ENCODE measurements at regions not wholly inside any gene's neighbourhood (a gene's known extent, or its start where the extent isn't known, plus 50 kb on each side); places are given as distances from the start of the nearest gene placed in this dataset.
"Not testable (repeated sequence)": the region's sequence is repeated elsewhere in the genome, so short reads cannot be mapped to it uniquely, and the experiment has no call there.

DNA sequence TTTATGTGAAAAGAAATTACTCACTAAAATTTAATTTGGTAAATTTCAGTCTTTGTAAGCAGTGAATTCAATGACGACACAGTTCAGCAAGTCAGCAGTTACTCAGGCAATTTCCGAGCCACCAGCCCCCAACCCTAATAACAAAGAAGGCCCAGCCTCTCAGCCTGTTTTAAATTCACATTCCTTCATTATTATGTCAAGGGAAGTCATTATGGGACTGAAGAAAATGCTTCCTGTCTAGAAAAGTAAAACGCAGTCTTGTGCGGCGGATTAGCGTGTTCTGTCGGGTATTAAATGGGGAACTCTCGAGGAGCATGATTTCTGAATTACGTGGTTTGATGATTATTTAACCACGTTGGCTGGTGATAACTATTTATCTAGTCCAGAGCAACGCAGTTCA lies 177.6 kb downstream of the AIPL1 start:
- Mint-ChIP-seq H3K4me3 (peak overlapping the region; percentile 36), H3K27me3 (ENCODE audit: low read depth) (peaks cover 3% of the 10 kb centered on the region; the same call in 1 of the 2 replicates), H3K4me1 (peaks cover 61% of the 10 kb centered on the region), H3K9me3 (no peaks in the 10 kb centered on the region), H3K36me3 (no peaks in the 10 kb centered on the region), H3K27ac (peak overlapping the region; percentile 97)
- no peak for DNase-seq (ENCODE audit: low spot score)
- TF ChIP-seq AFF4 (CRISPR knock-in tag; IDR thresholded peaks at IDR 0.05; ENCODE audit: borderline replicate concordance): no peak
- TF ChIP-seq, protein P1, sequence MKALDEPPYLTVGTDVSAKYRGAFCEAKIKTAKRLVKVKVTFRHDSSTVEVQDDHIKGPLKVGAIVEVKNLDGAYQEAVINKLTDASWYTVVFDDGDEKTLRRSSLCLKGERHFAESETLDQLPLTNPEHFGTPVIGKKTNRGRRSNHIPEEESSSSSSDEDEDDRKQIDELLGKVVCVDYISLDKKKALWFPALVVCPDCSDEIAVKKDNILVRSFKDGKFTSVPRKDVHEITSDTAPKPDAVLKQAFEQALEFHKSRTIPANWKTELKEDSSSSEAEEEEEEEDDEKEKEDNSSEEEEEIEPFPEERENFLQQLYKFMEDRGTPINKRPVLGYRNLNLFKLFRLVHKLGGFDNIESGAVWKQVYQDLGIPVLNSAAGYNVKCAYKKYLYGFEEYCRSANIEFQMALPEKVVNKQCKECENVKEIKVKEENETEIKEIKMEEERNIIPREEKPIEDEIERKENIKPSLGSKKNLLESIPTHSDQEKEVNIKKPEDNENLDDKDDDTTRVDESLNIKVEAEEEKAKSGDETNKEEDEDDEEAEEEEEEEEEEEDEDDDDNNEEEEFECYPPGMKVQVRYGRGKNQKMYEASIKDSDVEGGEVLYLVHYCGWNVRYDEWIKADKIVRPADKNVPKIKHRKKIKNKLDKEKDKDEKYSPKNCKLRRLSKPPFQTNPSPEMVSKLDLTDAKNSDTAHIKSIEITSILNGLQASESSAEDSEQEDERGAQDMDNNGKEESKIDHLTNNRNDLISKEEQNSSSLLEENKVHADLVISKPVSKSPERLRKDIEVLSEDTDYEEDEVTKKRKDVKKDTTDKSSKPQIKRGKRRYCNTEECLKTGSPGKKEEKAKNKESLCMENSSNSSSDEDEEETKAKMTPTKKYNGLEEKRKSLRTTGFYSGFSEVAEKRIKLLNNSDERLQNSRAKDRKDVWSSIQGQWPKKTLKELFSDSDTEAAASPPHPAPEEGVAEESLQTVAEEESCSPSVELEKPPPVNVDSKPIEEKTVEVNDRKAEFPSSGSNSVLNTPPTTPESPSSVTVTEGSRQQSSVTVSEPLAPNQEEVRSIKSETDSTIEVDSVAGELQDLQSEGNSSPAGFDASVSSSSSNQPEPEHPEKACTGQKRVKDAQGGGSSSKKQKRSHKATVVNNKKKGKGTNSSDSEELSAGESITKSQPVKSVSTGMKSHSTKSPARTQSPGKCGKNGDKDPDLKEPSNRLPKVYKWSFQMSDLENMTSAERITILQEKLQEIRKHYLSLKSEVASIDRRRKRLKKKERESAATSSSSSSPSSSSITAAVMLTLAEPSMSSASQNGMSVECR (CRISPR knock-in tag; IDR thresholded peaks at IDR 0.05; ENCODE audit: borderline replicate concordance): no peak
- no peak for TF ChIP-seq CTCF (IDR thresholded peaks at IDR 0.05)
- ChIA-PET POLR2A (interaction anchor here (1.3 kb wide), 1 partner anchor 19 kb away, joined by 3 read pairs; no protein-coding TSS in a partner anchor), CTCF (interaction anchor here (0.7 to 1.3 kb wide), 3 partner anchors 11 to 456 kb away, joined by 3 to 4 read pairs (median 3); no protein-coding TSS in a partner anchor)
- peak; percentile 41 for ATAC-seq

DNA sequence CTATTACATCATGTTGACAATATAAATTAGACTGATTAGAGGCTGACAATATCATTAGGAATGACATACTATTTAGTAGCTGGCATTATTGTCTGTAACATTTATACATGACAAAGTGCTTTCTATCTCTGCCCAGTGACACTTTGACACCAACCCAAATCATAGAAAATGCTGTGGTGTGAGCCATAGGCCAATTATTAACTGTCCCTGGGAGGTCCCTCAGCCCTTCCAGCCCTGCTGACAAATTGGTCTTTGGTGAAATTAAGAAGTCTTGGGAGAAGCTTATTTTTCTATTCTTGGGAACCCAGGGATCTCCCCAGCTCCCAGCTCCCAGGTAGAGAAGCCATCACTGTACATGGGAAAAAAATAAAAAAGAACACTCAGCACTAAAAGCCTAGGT lies 179.6 kb downstream of the AIPL1 start:
- Mint-ChIP-seq H3K4me1 (peaks cover 43% of the 10 kb centered on the region), H3K27me3 (ENCODE audit: low read depth) (no peaks in the 10 kb centered on the region), H3K36me3 (no peaks in the 10 kb centered on the region), H3K9me3 (no peaks in the 10 kb centered on the region), H3K27ac (no peak overlapping the region), H3K4me3 (no peak overlapping the region)
- TF ChIP-seq, protein P2, sequence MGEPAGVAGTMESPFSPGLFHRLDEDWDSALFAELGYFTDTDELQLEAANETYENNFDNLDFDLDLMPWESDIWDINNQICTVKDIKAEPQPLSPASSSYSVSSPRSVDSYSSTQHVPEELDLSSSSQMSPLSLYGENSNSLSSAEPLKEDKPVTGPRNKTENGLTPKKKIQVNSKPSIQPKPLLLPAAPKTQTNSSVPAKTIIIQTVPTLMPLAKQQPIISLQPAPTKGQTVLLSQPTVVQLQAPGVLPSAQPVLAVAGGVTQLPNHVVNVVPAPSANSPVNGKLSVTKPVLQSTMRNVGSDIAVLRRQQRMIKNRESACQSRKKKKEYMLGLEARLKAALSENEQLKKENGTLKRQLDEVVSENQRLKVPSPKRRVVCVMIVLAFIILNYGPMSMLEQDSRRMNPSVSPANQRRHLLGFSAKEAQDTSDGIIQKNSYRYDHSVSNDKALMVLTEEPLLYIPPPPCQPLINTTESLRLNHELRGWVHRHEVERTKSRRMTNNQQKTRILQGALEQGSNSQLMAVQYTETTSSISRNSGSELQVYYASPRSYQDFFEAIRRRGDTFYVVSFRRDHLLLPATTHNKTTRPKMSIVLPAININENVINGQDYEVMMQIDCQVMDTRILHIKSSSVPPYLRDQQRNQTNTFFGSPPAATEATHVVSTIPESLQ (CRISPR knock-in tag; IDR thresholded peaks at IDR 0.05): no peak
- DNase-seq (ENCODE audit: low spot score): no peak
- CTCF ChIA-PET: interaction anchor here (0.6 kb wide), 1 partner anchor 41 kb away, joined by 3 read pairs; no protein-coding TSS in a partner anchor
- no peak for ATAC-seq
- POLR2A ChIA-PET: no interaction called here

- H3K4me1 Mint-ChIP-seq: peaks cover 34% of the 10 kb centered on the region
- H3K9me3 Mint-ChIP-seq: no peaks in the 10 kb centered on the region
- ChIA-PET CTCF (no interaction called here), POLR2A (no interaction called here)
- no peaks in the 10 kb centered on the region for H3K27me3 Mint-ChIP-seq (ENCODE audit: low read depth)
- TF ChIP-seq, protein P3, sequence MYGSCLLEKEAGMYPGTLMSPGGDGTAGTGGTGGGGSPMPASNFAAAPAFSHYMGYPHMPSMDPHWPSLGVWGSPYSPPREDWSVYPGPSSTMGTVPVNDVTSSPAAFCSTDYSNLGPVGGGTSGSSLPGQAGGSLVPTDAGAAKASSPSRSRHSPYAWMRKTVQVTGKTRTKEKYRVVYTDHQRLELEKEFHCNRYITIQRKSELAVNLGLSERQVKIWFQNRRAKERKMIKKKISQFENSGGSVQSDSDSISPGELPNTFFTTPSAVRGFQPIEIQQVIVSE (CRISPR knock-in tag; IDR thresholded peaks at IDR 0.05; ENCODE audit: borderline replicate concordance): no peak
- no peak for TF ChIP-seq NFYB (CRISPR knock-in tag; conservative IDR thresholded peaks at IDR 0.05; ENCODE audit: low read depth)
- no peak for TF ChIP-seq NR2C2 (CRISPR knock-in tag; IDR thresholded peaks at IDR 0.05)
- no peak for TF ChIP-seq ELF4 (CRISPR knock-in tag; IDR thresholded peaks at IDR 0.05; ENCODE audit: low read depth)
- no peak for TF ChIP-seq ZNF263 (CRISPR knock-in tag; IDR thresholded peaks at IDR 0.05; ENCODE audit: low read depth)
- H3K27ac Mint-ChIP-seq: no peak overlapping the region
- DNase-seq (ENCODE audit: low spot score): no peak
- ATAC-seq: no peak
- no peak overlapping the region for H3K4me3 Mint-ChIP-seq
- H3K36me3 Mint-ChIP-seq: no peaks in the 10 kb centered on the region
These were observed 180.9 kb downstream of the AIPL1 start for GRCh38 chr17:6254036-6254435.

DNA sequence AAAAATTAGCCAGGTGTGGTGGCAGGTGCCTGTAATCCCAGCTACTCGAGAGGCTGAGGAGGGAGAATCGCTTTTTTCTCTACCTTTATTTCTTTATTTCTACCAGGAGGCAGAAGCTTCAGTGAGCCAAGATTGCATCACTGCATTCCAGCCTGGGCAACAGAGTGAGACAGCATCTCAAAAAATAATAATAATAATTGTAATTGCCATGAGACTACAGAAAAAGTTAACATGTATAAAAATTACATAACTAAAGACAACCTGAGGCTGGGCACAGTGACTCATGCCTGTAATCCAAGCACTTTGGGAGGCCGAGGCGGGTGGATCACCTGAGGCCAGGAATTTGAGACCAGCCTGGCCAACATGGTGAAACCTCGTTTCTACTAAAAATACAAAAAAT lies 181.5 kb downstream of the WSCD1 start:
- H3K36me3 Mint-ChIP-seq; H3K4me3 Mint-ChIP-seq; ATAC-seq; DNase-seq (ENCODE audit: low spot score); CTCF ChIA-PET; H3K27me3 Mint-ChIP-seq (ENCODE audit: low read depth); H3K27ac Mint-ChIP-seq; H3K9me3 Mint-ChIP-seq; POLR2A ChIA-PET: not testable (repeated sequence)
- H3K4me1 Mint-ChIP-seq: peaks cover 24% of the 10 kb centered on the region
